ENCODE measurements at regions not wholly inside any gene's neighbourhood (a gene's known extent, or its start where the extent isn't known, plus 50 kb on each side); places are given as distances from the start of the nearest gene placed in this dataset.

GRCh38 chr4:30434656-30435055 is 285.5 kb upstream of the PCDH7 start:
- no peak for TF ChIP-seq CTCF (IDR thresholded peaks at IDR 0.05; ENCODE audit: extremely low read depth in 1 of 2, insufficient read depth in 1 of 2, low read depth in 1 of 2, low read length in 2 of 2)
- no peak for TF ChIP-seq EZH2 (IDR thresholded peaks at IDR 0.05; ENCODE audit: borderline replicate concordance, low read depth, low read length, severe bottlenecking)
- TF ChIP-seq POLR2A (IDR thresholded peaks at IDR 0.05; ENCODE audit: low read depth, low read length) = no peak
- TF ChIP-seq POLR2AphosphoS5 (IDR thresholded peaks at IDR 0.05; ENCODE audit: insufficient read depth, low read depth, low read length) = no peak
- no peak for TF ChIP-seq MYC (IDR thresholded peaks at IDR 0.05; ENCODE audit: low read depth, low read length)
- TF ChIP-seq JUN (IDR thresholded peaks at IDR 0.05; ENCODE audit: borderline replicate concordance, insufficient read depth, insufficient read length, low read depth) = no peak
- no peak for TF ChIP-seq MAX (IDR thresholded peaks at IDR 0.05; ENCODE audit: insufficient read depth, insufficient read length)

Measured in endothelial cell of umbilical vein (primary cell).